Prostate gland (tissue), 2 donors: ENCODE measurements at regions not wholly inside any gene's neighbourhood (a gene's known extent, or its start where the extent isn't known, plus 50 kb on each side); places are given as distances from the start of the nearest gene placed in this dataset.

ENCODE experiments used
- DNase-seq: peaks from one replicate; pipeline ENCODE4 v3.0.0-alpha.2; 2019; ENCODE audit warnings: low spot score
- H3K27ac ChIP-seq, 2 donors: fragments of 200-600 bp; sonication (generic); 2 replicates each; pipeline ENCODE4 v1.5.1; 2017 to 2019
- H3K27me3 ChIP-seq: fragments of 200-600 bp; sonication (generic); replicated peaks from 2 replicates; pipeline ENCODE4 v1.5.1; 2019; ENCODE audit not compliant: insufficient read depth
- H3K36me3 ChIP-seq, 2 donors: fragments of 200-600 bp; sonication (generic); 1 replicate in 1 of 2; 2 replicates in 1 of 2; pipeline versions ENCODE4 v1.5.1 to v1.8.1; 2017 to 2019
- H3K4me1 ChIP-seq: fragments of 200-600 bp; sonication (generic); replicated peaks from 2 replicates; pipeline ENCODE4 v1.5.1; 2019
- H3K4me3 ChIP-seq, 2 donors: fragments of 200-600 bp; sonication (generic); 2 replicates each; pipeline ENCODE4 v1.5.1; 2017 to 2019
- H3K9me3 ChIP-seq: fragments of 200-600 bp; sonication (generic); 2 replicates; pipeline ENCODE4 v1.5.1; 2017
- CTCF ChIP-seq, 4 experiments: fragments of 200-600 bp in 2 of 4; fragments of 450-650 bp in 2 of 4; sonication (generic) in 2 of 4; IDR thresholded peaks; 1 replicate in 3 of 4; 2 replicates in 1 of 4; pipeline ENCODE4 v1.5.1; 2016 to 2019; ENCODE audit warnings: antibody characterized with exemption in 4 of 4, mild to moderate bottlenecking in 2 of 4, moderate library complexity in 2 of 4
- POLR2A ChIP-seq: fragments of 450-650 bp; IDR thresholded peaks from one replicate; pipeline ENCODE4 v1.6.1; 2016; ENCODE audit warnings: antibody characterized with exemption, mild to moderate bottlenecking
- POLR2AphosphoS5 ChIP-seq: sonication (generic); formaldehyde crosslinking; IDR thresholded peaks from one replicate; pipeline ENCODE4 v1.6.1; 2017; ENCODE audit warnings: antibody characterized with exemption
- WGBS: methylation state at CpG from one replicate; pipeline ENCODE4 v1.1.5; 2018; 5-methylcytosine and 5-hydroxymethylcytosine counted together
- intact Hi-C: fragments of 100-400 bp; cut with DNase I; formaldehyde crosslinking; loops from one replicate; pipeline ENCODE4 v1.14.2; 2022

- intact Hi-C loops: no loop called here
- TF ChIP-seq POLR2A (no peak), POLR2AphosphoS5 (no peak), CTCF (IDR thresholded peaks at IDR 0.05) (no peak)
- H3K27ac ChIP-seq: no peak overlapping the region
- H3K4me1 ChIP-seq: no peaks in the 10 kb centered on the region
- no peaks in the 10 kb centered on the region for H3K27me3 ChIP-seq
- H3K4me3 ChIP-seq: no peak overlapping the region
- no peak for DNase-seq
- no peaks in the 10 kb centered on the region for H3K36me3 ChIP-seq
- no peaks in the 10 kb centered on the region for H3K9me3 ChIP-seq
These were observed 537.4 kb upstream of the SORCS1 start for GRCh38 chr10:107701943-107702342.

- no peaks in the 10 kb centered on the region for H3K9me3 ChIP-seq
- H3K36me3 ChIP-seq: no peaks in the 10 kb centered on the region
- H3K27me3 ChIP-seq: no peaks in the 10 kb centered on the region
- no peak overlapping the region for H3K27ac ChIP-seq
- no peak for TF ChIP-seq POLR2AphosphoS5
- TF ChIP-seq POLR2A: no peak
- TF ChIP-seq CTCF (IDR thresholded peaks at IDR 0.05): no peak
- DNase-seq: no peak
- intact Hi-C loops: no loop called here
- 65% methylated on average over 1 of the region's 1 CpG for WGBS
- H3K4me1 ChIP-seq: no peaks in the 10 kb centered on the region
- no peak overlapping the region for H3K4me3 ChIP-seq
These were observed 527.6 kb upstream of the SORCS1 start for GRCh38 chr10:107692072-107692471.

DNA sequence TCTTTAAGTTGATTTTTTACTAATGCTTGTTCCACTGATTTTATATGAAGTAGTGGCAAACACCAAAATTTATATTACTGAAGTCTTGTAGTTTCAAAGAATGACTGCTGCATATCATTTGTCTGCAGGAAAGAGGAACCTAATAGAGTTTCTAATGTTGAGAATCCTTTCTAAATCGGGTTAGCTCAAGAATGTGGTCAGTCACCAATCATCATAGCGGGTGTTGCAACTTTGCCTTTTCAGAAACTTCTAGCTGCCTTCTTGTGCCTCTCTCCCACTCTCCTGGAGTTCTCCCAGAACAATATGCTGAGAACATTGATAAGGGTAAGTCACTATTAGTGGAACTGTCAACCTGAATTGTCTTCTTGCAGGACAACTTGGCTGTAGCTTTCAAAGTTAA, 524.8 kb upstream of the SORCS1 start:
- no peak overlapping the region for H3K4me3 ChIP-seq
- TF ChIP-seq POLR2A: no peak
- TF ChIP-seq CTCF (IDR thresholded peaks at IDR 0.05): no peak
- TF ChIP-seq POLR2AphosphoS5: no peak
- WGBS: 83% methylated on average over 2 of the region's 2 CpGs
- no peak for DNase-seq
- H3K4me1 ChIP-seq: no peaks in the 10 kb centered on the region
- H3K36me3 ChIP-seq: no peaks in the 10 kb centered on the region
- H3K27me3 ChIP-seq: no peaks in the 10 kb centered on the region
- H3K9me3 ChIP-seq: no peaks in the 10 kb centered on the region
- no peak overlapping the region for H3K27ac ChIP-seq
- intact Hi-C loops: no loop called here

GRCh38 chr10:107687701-107688100, 523.2 kb upstream of the SORCS1 start:
- H3K36me3 ChIP-seq: no peaks in the 10 kb centered on the region
- H3K27ac ChIP-seq: no peak overlapping the region
- intact Hi-C loops: no loop called here
- WGBS: 89% methylated on average over 2 of the region's 2 CpGs
- no peaks in the 10 kb centered on the region for H3K9me3 ChIP-seq
- H3K4me3 ChIP-seq: no peak overlapping the region
- no peak for DNase-seq
- H3K4me1 ChIP-seq: no peaks in the 10 kb centered on the region
- H3K27me3 ChIP-seq: no peaks in the 10 kb centered on the region
- TF ChIP-seq POLR2A (no peak), CTCF (IDR thresholded peaks at IDR 0.05) (no peak), POLR2AphosphoS5 (no peak)

DNA sequence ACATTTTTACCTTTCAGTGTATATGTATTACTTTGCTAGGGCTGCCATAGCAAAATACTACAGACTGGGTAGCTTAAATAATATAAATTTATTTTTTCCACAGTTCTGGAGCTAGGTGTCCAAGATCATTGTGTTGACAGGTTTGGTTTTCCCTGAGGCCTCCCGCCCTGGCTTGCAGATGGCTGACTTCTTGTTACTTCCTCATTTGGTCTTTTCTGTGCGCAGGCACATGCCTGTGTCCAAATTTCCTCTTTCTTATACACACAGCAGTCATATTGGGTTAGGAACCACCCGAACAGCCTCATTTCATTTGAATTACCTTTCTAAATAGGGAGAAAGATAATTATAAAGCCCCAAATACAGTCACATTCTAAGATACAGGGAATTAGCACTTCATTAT, 521.6 kb upstream of the SORCS1 start:
- no peaks in the 10 kb centered on the region for H3K36me3 ChIP-seq
- H3K4me3 ChIP-seq: no peak overlapping the region
- H3K9me3 ChIP-seq: no peaks in the 10 kb centered on the region
- no peaks in the 10 kb centered on the region for H3K27me3 ChIP-seq
- no peak for DNase-seq
- no peak overlapping the region for H3K27ac ChIP-seq
- intact Hi-C loops: no loop called here
- no peaks in the 10 kb centered on the region for H3K4me1 ChIP-seq
- WGBS: 73% methylated on average over 3 of the region's 3 CpGs
- no peak for TF ChIP-seq POLR2A
- no peak for TF ChIP-seq CTCF (IDR thresholded peaks at IDR 0.05)
- no peak for TF ChIP-seq POLR2AphosphoS5
